ENCODE measurements at regions not wholly inside any gene's neighbourhood (a gene's known extent, or its start where the extent isn't known, plus 50 kb on each side); places are given as distances from the start of the nearest gene placed in this dataset.

- Histone ChIP-seq H2BK120ac (ENCODE audit: low read depth, low read length) (no peak overlapping the region), H3K4me3 (ENCODE audit: insufficient read depth, low read depth, low read length) (no peak overlapping the region), H3K23ac (ENCODE audit: low read depth, low read length) (no peak overlapping the region), H4K8ac (ENCODE audit: low read depth in 2 of 2, low read length in 2 of 2) (no peak overlapping the region), H3K27me3 (ENCODE audit: control insufficient read depth, insufficient read depth, low read length) (no peaks in the 10 kb centered on the region), H3K9ac (ENCODE audit: low read depth, low read length) (no peak overlapping the region), H3K9me3 (ENCODE audit: control insufficient read depth, insufficient read depth, low read length) (peaks cover 18% of the 10 kb centered on the region), H2BK15ac (ENCODE audit: low read depth, low read length) (no peak overlapping the region), H3K4me2 (ENCODE audit: low read depth, low read length) (no peak overlapping the region), H3K9me1 (ENCODE audit: insufficient read depth, low read length) (no peaks in the 10 kb centered on the region), H3K56ac (ENCODE audit: extremely low read depth, insufficient read depth, low read length) (no peak overlapping the region), H3K4me1 (ENCODE audit: control insufficient read depth, insufficient read depth, low read length) (no peaks in the 10 kb centered on the region), H2AK9ac (replicated peaks; ENCODE audit: low read depth, low read length, poor library complexity) (no peak overlapping the region), H2AFZ (replicated peaks; ENCODE audit: low read length, poor library complexity) (no peak overlapping the region), H3K79me1 (ENCODE audit: low read depth in 1 of 2, low read length in 2 of 2) (no peaks in the 10 kb centered on the region), H4K5ac (ENCODE audit: low read depth, low read length) (no peak overlapping the region), H3K4ac (ENCODE audit: low read depth, low read length) (no peak overlapping the region), H4K20me1 (ENCODE audit: insufficient read depth, low read length) (no peaks in the 10 kb centered on the region), H2BK20ac (ENCODE audit: low read depth, low read length) (no peak overlapping the region), H3K14ac (replicated peaks; ENCODE audit: low read depth, low read length) (no peak overlapping the region), H2AK5ac (ENCODE audit: low read depth, low read length) (no peak overlapping the region), H2BK5ac (ENCODE audit: low read depth, low read length, poor library complexity, severe bottlenecking) (no peak overlapping the region), H3K18ac (ENCODE audit: low read depth, low read length) (no peak overlapping the region), H3K27ac (ENCODE audit: insufficient read depth, low read length) (no peak overlapping the region), H3K36me3 (ENCODE audit: control insufficient read depth, insufficient read depth, low read length) (no peaks in the 10 kb centered on the region), H4K91ac (ENCODE audit: insufficient read depth, low read depth, low read length) (no peak overlapping the region)
- TF ChIP-seq ELK1 (IDR thresholded peaks at IDR 0.05; ENCODE audit: borderline replicate concordance, low read depth, low read length) (no peak), RFX5 (IDR thresholded peaks at IDR 0.05; ENCODE audit: low read depth, low read length) (no peak), SMC3 (IDR thresholded peaks at IDR 0.05; ENCODE audit: low read depth, low read length) (no peak), MXI1 (IDR thresholded peaks at IDR 0.05; ENCODE audit: borderline replicate concordance, low read depth, low read length) (no peak), CHD1 (IDR thresholded peaks at IDR 0.05; ENCODE audit: low read depth, low read length) (no peak), NFE2L2 (IDR thresholded peaks at IDR 0.05; ENCODE audit: low read depth, low read length) (no peak), RCOR1 (IDR thresholded peaks at IDR 0.05; ENCODE audit: insufficient replicate concordance, low read length) (no peak), FOS (IDR thresholded peaks at IDR 0.05; ENCODE audit: low read depth, low read length) (no peak), MAFK (IDR thresholded peaks at IDR 0.05; ENCODE audit: low read depth, low read length) (no peak), CTCF (conservative IDR thresholded peaks at IDR 0.05; ENCODE audit: low read depth, low read length) (no peak), USF2 (IDR thresholded peaks at IDR 0.05; ENCODE audit: low read depth, low read length) (no peak), MAZ (IDR thresholded peaks at IDR 0.05; ENCODE audit: borderline replicate concordance, low read depth, low read length) (no peak), CEBPB (IDR thresholded peaks at IDR 0.05; ENCODE audit: low read depth, low read length) (no peak), BHLHE40 (IDR thresholded peaks at IDR 0.05; ENCODE audit: low read depth, low read length) (no peak), RAD21 (IDR thresholded peaks at IDR 0.05; ENCODE audit: low read length) (no peak), POLR2A (IDR thresholded peaks at IDR 0.05; ENCODE audit: low read depth, low read length) (no peak)
- ChIA-PET POLR2A (ENCODE audit: unreplicated experiment) (no interaction called here), CTCF (no interaction called here)
- DNase-seq (no peak), ATAC-seq (ENCODE audit: low read depth) (no peak)
- dilution Hi-C loops (cut with HindIII; ENCODE audit: low sequenced_read_pairs, unreplicated experiment), result no loop called here
- in situ Hi-C loops (cut with MboI; ENCODE audit: low sequenced_read_pairs), result no loop called here
- intact Hi-C loops (cut with micrococcal nuclease), result no loop called here
- 47% methylated on average over 3 of the region's 14 CpGs; no CpG with 5 or more reads in 1 of the 2 experiments for WGBS, 2 experiments (ENCODE audit: extremely low coverage in 2 of 2, insufficient read length in 1 of 2)
- no TSS peak for BruUV-seq (replicated peaks)
Measured at GRCh38 chr1:4033129-4033676, 133.1 kb upstream of the C1orf174 start.
